ENCODE measurements at regions not wholly inside any gene's neighbourhood (a gene's known extent, or its start where the extent isn't known, plus 50 kb on each side); places are given as distances from the start of the nearest gene placed in this dataset.
"Not testable (repeated sequence)": the region's sequence is repeated elsewhere in the genome, so short reads cannot be mapped to it uniquely, and the experiment has no call there.

DNA sequence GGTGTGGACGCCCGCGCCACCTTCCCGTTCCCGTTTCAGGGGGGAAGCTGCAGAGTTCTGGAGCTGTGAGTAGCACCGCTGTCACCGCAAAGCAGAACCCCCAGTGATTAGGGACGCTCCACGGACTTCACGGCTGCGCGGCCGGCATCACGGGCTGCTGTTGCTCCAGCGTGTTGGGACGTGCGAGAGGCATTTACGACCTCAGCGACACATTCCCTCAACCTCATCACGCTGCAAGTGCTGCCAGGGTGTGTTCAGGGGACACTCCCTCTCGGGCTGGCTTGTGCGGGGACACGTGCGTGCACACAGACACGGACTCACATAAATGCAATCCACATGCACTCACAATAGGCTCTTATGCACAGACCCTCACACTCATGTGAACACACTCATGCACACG is 187.9 kb downstream of the NPIPB11 start:
- DNase-seq (ENCODE audit: low spot score); in situ Hi-C loops (cut with HindIII; ENCODE audit: low sequenced_read_pairs): not testable (repeated sequence)

GRCh38 chr16:29218171-29218570 is 188.3 kb downstream of the NPIPB11 start:
- DNase-seq (ENCODE audit: low spot score); in situ Hi-C loops (cut with HindIII; ENCODE audit: low sequenced_read_pairs): not testable (repeated sequence)

DNA sequence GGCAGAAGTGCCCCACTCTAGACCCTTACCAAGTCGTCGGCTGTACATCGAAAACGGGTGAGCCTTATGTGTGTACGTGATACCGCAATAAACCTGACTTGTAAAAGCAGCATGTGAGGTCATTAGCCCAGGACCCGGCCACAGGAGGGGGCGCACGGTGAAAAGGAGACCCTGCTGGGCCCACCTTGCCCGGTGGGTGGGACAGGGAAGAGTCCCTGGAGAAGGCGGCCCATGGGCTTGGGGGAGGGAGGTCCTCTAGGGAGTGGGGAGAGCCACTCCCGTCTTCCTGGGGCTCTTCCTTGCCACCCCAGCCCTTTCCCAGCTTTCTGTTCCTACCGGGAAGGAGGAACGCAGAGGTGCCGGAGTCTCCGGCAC is 188.8 kb downstream of the NPIPB11 start:
- in situ Hi-C loops (cut with HindIII; ENCODE audit: low sequenced_read_pairs); DNase-seq (ENCODE audit: low spot score): not testable (repeated sequence)

- in situ Hi-C loops (cut with HindIII; ENCODE audit: low sequenced_read_pairs); DNase-seq (ENCODE audit: low spot score): not testable (repeated sequence)
Measured at GRCh38 chr16:29217104-29217751, 189.3 kb downstream of the NPIPB11 start.

DNA sequence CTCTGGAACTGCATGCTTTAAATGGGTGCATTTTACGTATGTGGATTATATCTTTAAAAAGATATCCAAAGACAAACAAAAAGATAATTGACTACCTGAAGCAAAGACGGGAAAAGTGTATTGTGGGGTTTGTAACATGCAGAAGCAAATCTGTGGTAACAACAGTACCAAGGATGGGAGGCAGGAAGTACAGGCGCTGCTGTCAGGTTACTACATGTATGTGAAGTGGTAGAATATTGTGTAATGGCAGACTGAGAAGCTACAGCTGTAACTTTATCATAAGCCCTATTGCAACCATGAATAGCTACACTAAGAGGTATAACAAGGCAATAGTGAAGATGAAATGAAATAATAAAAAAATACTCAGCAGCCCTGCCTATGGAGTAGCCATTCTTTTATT is 192.7 kb downstream of the NPIPB11 start:
- in situ Hi-C loops (cut with HindIII; ENCODE audit: low sequenced_read_pairs); DNase-seq (ENCODE audit: low spot score): not testable (repeated sequence)

GRCh38 chr16:29213251-29213650 is 193.3 kb downstream of the NPIPB11 start:
- in situ Hi-C loops (cut with HindIII; ENCODE audit: low sequenced_read_pairs) = not testable (repeated sequence)

DNA sequence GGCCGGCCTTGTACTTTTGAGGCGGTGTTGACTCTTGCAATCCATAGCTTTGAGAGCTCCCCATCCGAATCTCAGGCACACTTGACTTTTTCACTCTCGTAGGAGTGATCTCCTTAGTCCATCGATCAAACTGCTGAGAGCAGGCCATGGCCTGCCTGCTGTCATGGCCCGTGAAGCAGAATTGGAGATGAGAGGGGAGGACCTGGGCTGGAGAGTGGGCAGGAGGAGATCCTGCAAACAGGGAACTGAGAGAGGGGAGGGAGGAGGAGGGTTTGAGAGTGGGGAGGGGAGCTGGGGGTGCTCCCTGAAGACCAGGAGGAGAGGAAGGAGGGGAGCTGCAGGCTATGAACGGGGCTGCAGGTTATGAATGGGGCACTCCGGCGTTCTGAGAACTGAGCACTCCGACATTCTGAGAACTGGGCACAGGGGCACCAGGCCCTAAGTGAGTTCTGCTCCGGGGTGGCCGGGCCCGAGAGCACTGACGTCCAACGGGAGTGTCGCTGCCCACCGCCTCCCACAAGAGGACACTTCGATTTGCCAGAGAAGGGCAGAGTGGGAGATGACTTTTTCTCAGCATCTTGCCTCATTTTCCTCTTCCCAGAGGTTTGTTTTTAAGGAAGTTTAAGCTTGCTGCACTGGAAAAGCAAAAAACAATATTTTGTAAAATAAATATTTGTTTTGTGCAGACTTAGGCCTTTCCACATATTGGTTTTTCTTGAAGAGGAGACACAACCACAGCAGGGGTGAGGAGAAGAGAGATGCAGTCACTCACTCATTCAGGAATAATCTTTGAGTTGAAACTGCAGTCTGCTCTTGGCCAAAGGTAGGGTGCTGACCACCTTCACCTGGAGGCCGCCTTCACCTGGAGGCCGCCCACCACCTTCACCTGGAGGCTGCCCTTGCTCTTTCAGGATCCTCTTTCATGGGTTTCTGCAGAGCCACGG is 194.2 kb downstream of the NPIPB11 start:
- in situ Hi-C loops (cut with HindIII; ENCODE audit: low sequenced_read_pairs) = not testable (repeated sequence)

More at GRCh38 chr16:29213251-29213650, 193.3 kb downstream of the NPIPB11 start:
- DNase-seq (ENCODE audit: low spot score) = not testable (repeated sequence)

GRCh38 chr16:29211456-29211855 is 195.1 kb downstream of the NPIPB11 start:
- in situ Hi-C loops (cut with HindIII; ENCODE audit: low sequenced_read_pairs); DNase-seq (ENCODE audit: low spot score): not testable (repeated sequence)

More for the DNA sequence above, 194.2 kb downstream of the NPIPB11 start:
- not testable (repeated sequence) for DNase-seq (ENCODE audit: low spot score)

DNA sequence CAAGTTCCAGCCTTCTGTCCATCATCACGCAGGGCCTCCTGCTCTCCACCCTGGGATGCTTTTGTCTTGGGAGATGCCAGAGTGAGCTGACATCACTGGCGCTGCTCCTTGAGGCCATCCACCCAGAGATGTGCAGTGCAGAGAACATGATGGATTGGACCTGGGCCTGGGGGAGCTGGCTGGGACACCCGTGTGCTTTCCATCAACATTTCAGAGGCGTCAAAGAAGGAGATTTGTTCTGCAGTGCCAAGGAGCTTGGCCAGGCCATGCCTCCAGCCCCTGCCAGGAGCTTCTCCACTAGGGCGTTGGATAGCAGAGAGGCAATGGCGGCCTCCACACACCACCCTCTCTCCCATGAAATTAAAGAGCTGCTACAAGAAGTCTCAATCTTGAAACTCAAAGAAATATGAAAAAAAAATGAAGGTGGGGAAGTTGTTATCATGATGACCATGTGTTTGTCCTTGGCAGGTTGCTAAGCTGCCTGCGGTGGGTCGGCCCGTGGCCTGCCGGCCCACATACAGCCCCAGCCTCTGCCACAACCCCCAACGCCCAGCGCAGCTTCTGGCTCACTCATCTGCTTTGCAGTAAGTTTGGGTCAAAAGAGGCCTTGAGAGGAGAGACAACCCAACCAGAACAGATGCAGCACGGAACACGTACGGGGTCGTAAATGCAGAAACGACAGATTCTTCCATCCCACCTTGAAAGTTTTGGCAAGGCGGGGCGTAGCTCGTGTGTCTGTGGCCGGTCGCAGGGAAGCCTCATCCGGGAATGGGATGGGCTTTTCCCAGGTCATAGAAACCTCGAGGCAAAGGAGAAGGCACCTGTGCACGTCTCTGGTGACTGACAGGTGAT is 196.0 kb downstream of the NPIPB11 start:
- in situ Hi-C loops (cut with HindIII; ENCODE audit: low sequenced_read_pairs); DNase-seq (ENCODE audit: low spot score): not testable (repeated sequence)

GRCh38 chr16:29206120-29206519 is 200.4 kb downstream of the NPIPB11 start:
- DNase-seq (ENCODE audit: low spot score); in situ Hi-C loops (cut with HindIII; ENCODE audit: low sequenced_read_pairs): not testable (repeated sequence)

- DNase-seq (ENCODE audit: low spot score); in situ Hi-C loops (cut with HindIII; ENCODE audit: low sequenced_read_pairs): not testable (repeated sequence)
Measured at GRCh38 chr16:29205151-29205550, 201.4 kb downstream of the NPIPB11 start.

- no peak for DNase-seq (ENCODE audit: low spot score)
- in situ Hi-C loops (cut with HindIII; ENCODE audit: low sequenced_read_pairs) = no loop called here
Measured at GRCh38 chr16:29204806-29205135, 201.7 kb downstream of the NPIPB11 start.

DNA sequence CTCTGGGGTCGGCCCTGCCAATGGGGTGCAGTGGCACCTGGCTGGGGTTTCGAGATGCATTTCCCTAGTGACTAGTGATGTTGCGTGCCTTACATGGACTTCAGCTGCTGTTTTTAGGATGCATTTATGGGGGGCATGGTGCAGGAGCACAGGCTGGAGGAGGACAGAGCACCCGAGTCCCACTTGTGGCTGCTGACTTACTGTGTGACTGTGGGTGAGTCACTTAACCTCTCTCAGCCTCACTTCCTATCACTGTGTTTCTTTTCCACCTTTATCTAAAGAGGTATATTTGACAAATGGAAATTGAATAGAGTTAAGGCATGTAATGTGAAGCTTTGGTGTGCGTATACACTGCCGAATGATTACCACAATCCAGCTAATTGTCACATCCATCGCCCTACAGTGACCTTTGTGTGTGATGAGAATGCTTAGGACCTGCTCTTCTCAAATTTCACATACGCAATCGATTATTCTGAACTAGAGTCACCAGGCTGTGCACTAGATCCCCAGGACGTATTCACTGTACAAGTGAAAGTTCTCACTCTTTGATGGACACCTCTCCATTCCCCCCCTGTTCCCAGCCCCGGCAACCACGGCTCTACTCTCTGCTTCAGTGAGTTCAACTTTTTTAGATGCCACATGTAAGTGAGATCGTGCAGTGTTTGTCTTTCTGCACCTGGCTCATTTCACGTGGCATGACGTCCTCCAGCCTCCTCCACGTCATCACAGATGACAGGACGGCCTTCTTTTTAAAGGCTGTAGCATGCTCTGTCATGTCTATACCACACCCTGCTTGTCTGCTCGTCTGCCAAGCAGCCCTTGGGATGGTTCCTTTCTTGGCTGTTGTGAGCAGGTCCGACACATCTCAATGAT is 202.3 kb downstream of the NPIPB11 start:
- in situ Hi-C loops (cut with HindIII; ENCODE audit: low sequenced_read_pairs); DNase-seq (ENCODE audit: low spot score): not testable (repeated sequence)

DNA sequence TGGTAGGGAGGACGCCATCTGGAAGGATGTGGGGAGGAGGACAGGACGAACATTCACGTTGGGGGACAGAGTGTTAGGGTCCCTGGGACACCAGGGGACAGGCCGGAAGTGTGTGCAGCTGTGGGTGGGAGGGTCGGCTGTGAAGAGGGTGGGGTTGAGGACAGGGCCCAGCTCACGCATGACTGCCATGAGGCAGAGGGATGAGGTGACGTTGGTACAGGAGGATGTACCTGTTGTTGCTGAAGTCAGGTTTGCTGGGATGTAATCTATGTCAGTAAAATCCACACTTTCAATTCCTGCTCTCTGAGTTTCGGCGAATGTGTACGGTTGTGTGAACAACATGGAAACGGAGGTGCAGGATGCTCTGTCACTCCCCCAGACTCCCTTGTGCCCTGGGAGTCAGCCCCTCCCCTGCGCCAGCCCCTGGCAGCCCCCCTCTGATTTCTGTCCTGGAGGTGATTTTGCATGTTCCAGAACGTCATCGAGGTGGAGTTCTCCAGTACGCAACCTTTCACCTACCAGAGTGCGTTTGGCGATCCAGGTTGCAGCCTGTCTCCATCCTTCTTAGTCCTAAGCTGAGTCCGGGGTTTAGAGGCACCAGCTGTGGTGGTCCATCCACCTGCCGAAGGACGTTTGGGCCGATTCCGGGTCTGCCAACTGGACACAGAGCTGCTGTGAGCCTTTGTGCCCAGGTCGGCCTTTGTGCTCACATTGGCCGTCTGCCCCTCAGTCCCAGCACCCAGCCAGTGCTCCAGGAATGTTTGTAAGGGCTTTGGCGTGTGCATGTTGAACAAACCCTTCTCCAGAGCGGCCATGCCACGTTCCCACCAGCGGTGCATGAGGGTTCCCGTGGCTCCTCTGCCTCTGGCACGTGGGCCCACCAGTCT is 203.2 kb downstream of the NPIPB11 start:
- DNase-seq (ENCODE audit: low spot score); in situ Hi-C loops (cut with HindIII; ENCODE audit: low sequenced_read_pairs): not testable (repeated sequence)

- in situ Hi-C loops (cut with HindIII; ENCODE audit: low sequenced_read_pairs) = not testable (repeated sequence)
- DNase-seq (ENCODE audit: low spot score) = peak; percentile 79
Measured at GRCh38 chr16:29202642-29203041, 203.9 kb downstream of the NPIPB11 start.

- in situ Hi-C loops (cut with HindIII; ENCODE audit: low sequenced_read_pairs) = not testable (repeated sequence)
- DNase-seq (ENCODE audit: low spot score) = peak; percentile 27
Measured at GRCh38 chr16:29202025-29202632, 204.4 kb downstream of the NPIPB11 start.
